Osteoblast (primary cell): ENCODE measurements at regions not wholly inside any gene's neighbourhood (a gene's known extent, or its start where the extent isn't known, plus 50 kb on each side); places are given as distances from the start of the nearest gene placed in this dataset.

Source experiments
- DNase-seq: peaks from one replicate; pipeline ENCODE4 v3.0.0; 2011; ENCODE audit warnings: low spot score, mixed read lengths; ENCODE audit not compliant: insufficient read length; ENCODE audit errors: missing footprints
- H2AFZ ChIP-seq: 2 replicates; pipeline ENCODE4 v1.6.0; 2011; ENCODE audit warnings: mild to moderate bottlenecking, low read length
- H3K27ac ChIP-seq: 2 replicates; pipeline ENCODE4 v1.5.1; 2011; ENCODE audit warnings: mild to moderate bottlenecking, low read depth, low read length, moderate library complexity
- H3K27me3 ChIP-seq: 2 replicates; pipeline ENCODE4 v1.6.0; 2012; ENCODE audit warnings: mild to moderate bottlenecking, control low read depth, inconsistent platforms, low read length, moderate library complexity; ENCODE audit not compliant: insufficient read depth
- H3K36me3 ChIP-seq: 2 replicates; pipeline ENCODE4 v1.5.1; 2011; ENCODE audit warnings: mild to moderate bottlenecking, low read length, control low read depth, moderate library complexity; ENCODE audit not compliant: insufficient read depth
- H3K4me1 ChIP-seq: 2 replicates; pipeline ENCODE4 v1.5.1; 2011; ENCODE audit warnings: mild to moderate bottlenecking, low read length, control low read depth, moderate library complexity; ENCODE audit not compliant: insufficient read depth
- H3K4me2 ChIP-seq: 2 replicates; pipeline ENCODE4 v1.6.0; 2011; ENCODE audit warnings: mild to moderate bottlenecking, low read length; ENCODE audit not compliant: insufficient read depth
- H3K4me3 ChIP-seq: fragments of 200-600 bp; sonication (generic); 3 replicates; pipeline ENCODE4 v1.5.1; 2012; ENCODE audit warnings: mild to moderate bottlenecking, low read length, inconsistent platforms; ENCODE audit not compliant: insufficient read depth
- H3K79me2 ChIP-seq: 2 replicates; pipeline ENCODE4 v1.6.0; 2012; ENCODE audit warnings: mild to moderate bottlenecking, low read length, control low read depth, inconsistent platforms; ENCODE audit not compliant: insufficient read depth
- H3K9me3 ChIP-seq: 2 replicates; pipeline ENCODE4 v1.5.1; 2011; ENCODE audit warnings: low read depth, low read length, control low read depth
- H4K20me1 ChIP-seq: 2 replicates; pipeline ENCODE4 v1.6.0; 2012; ENCODE audit warnings: mild to moderate bottlenecking, low read length, control low read depth; ENCODE audit not compliant: insufficient read depth
- TF ChIP-seq, protein P1 (sequence below): IDR thresholded peaks from 2 replicates; pipeline ENCODE4 v1.5.1; 2011; ENCODE audit warnings: mild to moderate bottlenecking, low read depth, low read length, moderate library complexity; ENCODE audit errors: extremely low read depth

GRCh38 chrX:68901519-68901918 lies 72.7 kb downstream of the EFNB1 start:
- TF ChIP-seq, protein P1, sequence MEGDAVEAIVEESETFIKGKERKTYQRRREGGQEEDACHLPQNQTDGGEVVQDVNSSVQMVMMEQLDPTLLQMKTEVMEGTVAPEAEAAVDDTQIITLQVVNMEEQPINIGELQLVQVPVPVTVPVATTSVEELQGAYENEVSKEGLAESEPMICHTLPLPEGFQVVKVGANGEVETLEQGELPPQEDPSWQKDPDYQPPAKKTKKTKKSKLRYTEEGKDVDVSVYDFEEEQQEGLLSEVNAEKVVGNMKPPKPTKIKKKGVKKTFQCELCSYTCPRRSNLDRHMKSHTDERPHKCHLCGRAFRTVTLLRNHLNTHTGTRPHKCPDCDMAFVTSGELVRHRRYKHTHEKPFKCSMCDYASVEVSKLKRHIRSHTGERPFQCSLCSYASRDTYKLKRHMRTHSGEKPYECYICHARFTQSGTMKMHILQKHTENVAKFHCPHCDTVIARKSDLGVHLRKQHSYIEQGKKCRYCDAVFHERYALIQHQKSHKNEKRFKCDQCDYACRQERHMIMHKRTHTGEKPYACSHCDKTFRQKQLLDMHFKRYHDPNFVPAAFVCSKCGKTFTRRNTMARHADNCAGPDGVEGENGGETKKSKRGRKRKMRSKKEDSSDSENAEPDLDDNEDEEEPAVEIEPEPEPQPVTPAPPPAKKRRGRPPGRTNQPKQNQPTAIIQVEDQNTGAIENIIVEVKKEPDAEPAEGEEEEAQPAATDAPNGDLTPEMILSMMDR: no peak
- no peaks in the 10 kb centered on the region for H3K9me3 ChIP-seq
- no peak for DNase-seq

GRCh38 chrX:68898598-68898997 lies 69.8 kb downstream of the EFNB1 start:
- TF ChIP-seq, protein P1: no peak
- Histone ChIP-seq H3K4me2 (no peak overlapping the region), H4K20me1 (no peaks in the 10 kb centered on the region), H2AFZ (no peak overlapping the region), H3K36me3 (no peaks in the 10 kb centered on the region), H3K27ac (no peak overlapping the region), H3K79me2 (no peaks in the 10 kb centered on the region), H3K4me3 (no peak overlapping the region), H3K4me1 (peaks cover 5% of the 10 kb centered on the region), H3K9me3 (no peaks in the 10 kb centered on the region), H3K27me3 (peaks cover 13% of the 10 kb centered on the region)
- DNase-seq: no peak

More at GRCh38 chrX:68901519-68901918, 72.7 kb downstream of the EFNB1 start:
- no peak overlapping the region for H3K4me2 ChIP-seq
- H4K20me1 ChIP-seq: no peaks in the 10 kb centered on the region
- H3K27me3 ChIP-seq: peaks cover 16% of the 10 kb centered on the region
- H3K27ac ChIP-seq: no peak overlapping the region
- no peak overlapping the region for H2AFZ ChIP-seq
- H3K4me3 ChIP-seq: no peak overlapping the region
- H3K79me2 ChIP-seq: no peaks in the 10 kb centered on the region
- no peaks in the 10 kb centered on the region for H3K36me3 ChIP-seq
- H3K4me1 ChIP-seq: no peaks in the 10 kb centered on the region

GRCh38 chrX:68897118-68897945 lies 68.5 kb downstream of the EFNB1 start:
- TF ChIP-seq, protein P1: no peak
- H2AFZ ChIP-seq: no peak overlapping the region
- H4K20me1 ChIP-seq: no peaks in the 10 kb centered on the region
- no peaks in the 10 kb centered on the region for H3K9me3 ChIP-seq
- peaks cover 13% of the 10 kb centered on the region for H3K27me3 ChIP-seq
- peaks cover 5% of the 10 kb centered on the region for H3K4me1 ChIP-seq
- no peak for DNase-seq
- no peak overlapping the region for H3K4me3 ChIP-seq
- H3K27ac ChIP-seq: no peak overlapping the region
- H3K4me2 ChIP-seq: no peak overlapping the region
- H3K79me2 ChIP-seq: no peaks in the 10 kb centered on the region
- no peaks in the 10 kb centered on the region for H3K36me3 ChIP-seq

DNA sequence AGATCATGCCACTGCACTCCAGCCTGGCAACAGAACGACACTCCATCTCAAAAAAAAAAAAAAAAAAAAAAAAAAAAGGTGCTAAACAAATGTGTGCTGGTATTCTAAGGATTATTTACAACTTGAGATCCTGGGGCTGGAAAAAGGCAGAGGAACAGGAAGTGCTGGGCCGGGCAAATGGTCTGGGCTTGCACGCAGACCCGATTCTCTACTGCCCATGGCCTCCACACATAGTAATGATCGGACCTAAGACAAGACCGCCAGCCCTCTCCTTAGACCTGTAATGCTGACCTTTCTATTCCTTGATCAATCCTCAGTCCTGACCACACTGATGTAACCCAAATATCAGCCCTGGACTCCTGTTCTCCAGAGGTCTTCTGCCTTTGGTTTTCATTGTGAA lies 67.8 kb downstream of the EFNB1 start:
- H3K27me3 ChIP-seq: peaks cover 11% of the 10 kb centered on the region
- TF ChIP-seq, protein P1: no peak
- no peak overlapping the region for H3K4me3 ChIP-seq
- H4K20me1 ChIP-seq: no peaks in the 10 kb centered on the region
- peaks cover 5% of the 10 kb centered on the region for H3K4me1 ChIP-seq
- no peaks in the 10 kb centered on the region for H3K36me3 ChIP-seq
- H2AFZ ChIP-seq: no peak overlapping the region
- H3K79me2 ChIP-seq: no peaks in the 10 kb centered on the region
- DNase-seq: no peak
- no peak overlapping the region for H3K27ac ChIP-seq
- no peaks in the 10 kb centered on the region for H3K9me3 ChIP-seq
- no peak overlapping the region for H3K4me2 ChIP-seq
